ENCODE measurements at regions not wholly inside any gene's neighbourhood (a gene's known extent, or its start where the extent isn't known, plus 50 kb on each side); places are given as distances from the start of the nearest gene placed in this dataset.
"Not testable (repeated sequence)": the region's sequence is repeated elsewhere in the genome, so short reads cannot be mapped to it uniquely, and the experiment has no call there.

- H3K4me1 ChIP-seq (replicated peaks in 1 of 4; ENCODE audit: control insufficient read depth in 3 of 4, insufficient read depth in 4 of 4, low read length in 3 of 4); POLR2A ChIA-PET (ENCODE audit: partially characterized antibody); H3K79me1 ChIP-seq (ENCODE audit: low read depth, low read length); H3K4me2 ChIP-seq (ENCODE audit: insufficient read depth in 1 of 2, low read depth in 2 of 2, low read length in 2 of 2); H4K91ac ChIP-seq (replicated peaks; ENCODE audit: insufficient read length, low read length); H2BK5ac ChIP-seq (ENCODE audit: low read depth, low read length); H3K23me2 ChIP-seq (ENCODE audit: low read depth, low read length); H3K14ac ChIP-seq (ENCODE audit: insufficient read length); H3K9ac ChIP-seq (replicated peaks in 1 of 4; ENCODE audit: extremely low read depth in 1 of 4, low read depth in 3 of 4, low read length in 3 of 4); H4K8ac ChIP-seq (ENCODE audit: extremely low read depth, insufficient read depth, low read length); H3K56ac ChIP-seq (replicated peaks; ENCODE audit: insufficient read length, low read depth, low read length); FAIRE-seq; H3K23ac ChIP-seq (ENCODE audit: insufficient read length); H3K4me3 ChIP-seq (ENCODE audit: extremely low read depth in 1 of 4, insufficient read depth in 2 of 4, low read depth in 3 of 4, low read length in 4 of 4); H3K79me2 ChIP-seq (ENCODE audit: control insufficient read depth in 1 of 2, insufficient read depth in 2 of 2, low read length in 2 of 2); CTCF ChIA-PET (ENCODE audit: partially characterized antibody); H3K27ac ChIP-seq (ENCODE audit: low read depth, low read length); H3K4ac ChIP-seq (replicated peaks; ENCODE audit: insufficient read length, low read depth, low read length); H3K36me3 ChIP-seq (ENCODE audit: control insufficient read depth in 2 of 4, insufficient read depth in 4 of 4, low read length in 3 of 4); H3K9me3 ChIP-seq (ENCODE audit: insufficient read depth in 2 of 2, low read depth in 1 of 2, low read length in 1 of 2); DNase-seq (ENCODE audit: low read depth in 1 of 2, low spot score in 2 of 2); H3K18ac ChIP-seq (ENCODE audit: extremely low read depth, low read length); H2BK120ac ChIP-seq (replicated peaks; ENCODE audit: low read depth, low read length); H3K27me3 ChIP-seq (replicated peaks in 1 of 4; ENCODE audit: control insufficient read depth in 3 of 4, extremely low read depth in 1 of 4, insufficient read depth in 3 of 4, low read length in 3 of 4); H4K20me1 ChIP-seq (replicated peaks in 1 of 2; ENCODE audit: control insufficient read depth in 1 of 2, insufficient read depth in 2 of 2, low read length in 2 of 2); H2AK5ac ChIP-seq (ENCODE audit: low read depth, low read length); H2AFZ ChIP-seq (ENCODE audit: low read length); H4K5ac ChIP-seq (ENCODE audit: insufficient read length, low read depth, low read length); H2BK20ac ChIP-seq (ENCODE audit: low read length); H2BK12ac ChIP-seq (ENCODE audit: low read depth, low read length); H2BK15ac ChIP-seq (ENCODE audit: low read length): not testable (repeated sequence)
- 76% methylated on average over 1 of the region's 1 CpG; no CpG with 5 or more reads in 1 of the 2 experiments for WGBS, 2 experiments (ENCODE audit: extremely low coverage in 1 of 2, insufficient coverage in 1 of 2, insufficient read length in 1 of 2, insufficient replicate concordance in 2 of 2, low coverage in 1 of 2, low lambda C conversion rate in 2 of 2, missing lambda C conversion rate in 1 of 2)
Observed at GRCh38 chr4:118454857-118455256, 102.1 kb upstream of the PRSS12 start.

- H3K36me3 ChIP-seq (ENCODE audit: control insufficient read depth in 2 of 4, insufficient read depth in 4 of 4, low read length in 3 of 4); H2AFZ ChIP-seq (ENCODE audit: low read length); H3K27ac ChIP-seq (ENCODE audit: low read depth, low read length); H4K5ac ChIP-seq (ENCODE audit: insufficient read length, low read depth, low read length); H3K4me3 ChIP-seq (ENCODE audit: extremely low read depth in 1 of 4, insufficient read depth in 2 of 4, low read depth in 3 of 4, low read length in 4 of 4); H3K9ac ChIP-seq (replicated peaks in 1 of 4; ENCODE audit: extremely low read depth in 1 of 4, low read depth in 3 of 4, low read length in 3 of 4); H4K20me1 ChIP-seq (replicated peaks in 1 of 2; ENCODE audit: control insufficient read depth in 1 of 2, insufficient read depth in 2 of 2, low read length in 2 of 2); H3K4me2 ChIP-seq (ENCODE audit: insufficient read depth in 1 of 2, low read depth in 2 of 2, low read length in 2 of 2); POLR2A ChIA-PET (ENCODE audit: partially characterized antibody); H3K18ac ChIP-seq (ENCODE audit: extremely low read depth, low read length); H2BK120ac ChIP-seq (replicated peaks; ENCODE audit: low read depth, low read length); H2BK5ac ChIP-seq (ENCODE audit: low read depth, low read length); FAIRE-seq; H2AK5ac ChIP-seq (ENCODE audit: low read depth, low read length); H4K8ac ChIP-seq (ENCODE audit: extremely low read depth, insufficient read depth, low read length); H3K56ac ChIP-seq (replicated peaks; ENCODE audit: insufficient read length, low read depth, low read length); H2BK20ac ChIP-seq (ENCODE audit: low read length); H3K79me1 ChIP-seq (ENCODE audit: low read depth, low read length); H3K4ac ChIP-seq (replicated peaks; ENCODE audit: insufficient read length, low read depth, low read length); H3K23me2 ChIP-seq (ENCODE audit: low read depth, low read length); H3K27me3 ChIP-seq (replicated peaks in 1 of 4; ENCODE audit: control insufficient read depth in 3 of 4, extremely low read depth in 1 of 4, insufficient read depth in 3 of 4, low read length in 3 of 4); H2BK12ac ChIP-seq (ENCODE audit: low read depth, low read length); CTCF ChIA-PET (ENCODE audit: partially characterized antibody); H3K14ac ChIP-seq (ENCODE audit: insufficient read length); H3K79me2 ChIP-seq (ENCODE audit: control insufficient read depth in 1 of 2, insufficient read depth in 2 of 2, low read length in 2 of 2); H4K91ac ChIP-seq (replicated peaks; ENCODE audit: insufficient read length, low read length); H3K23ac ChIP-seq (ENCODE audit: insufficient read length); DNase-seq (ENCODE audit: low read depth in 1 of 2, low spot score in 2 of 2); H2BK15ac ChIP-seq (ENCODE audit: low read length); H3K9me3 ChIP-seq (ENCODE audit: insufficient read depth in 2 of 2, low read depth in 1 of 2, low read length in 1 of 2); H3K4me1 ChIP-seq (replicated peaks in 1 of 4; ENCODE audit: control insufficient read depth in 3 of 4, insufficient read depth in 4 of 4, low read length in 3 of 4): not testable (repeated sequence)
- 95% methylated on average over 5 of the region's 5 CpGs; no CpG with 5 or more reads in 1 of the 2 experiments for WGBS, 2 experiments (ENCODE audit: extremely low coverage in 1 of 2, insufficient coverage in 1 of 2, insufficient read length in 1 of 2, insufficient replicate concordance in 2 of 2, low coverage in 1 of 2, low lambda C conversion rate in 2 of 2, missing lambda C conversion rate in 1 of 2)
Observed at GRCh38 chr4:118461435-118461834, 108.6 kb upstream of the PRSS12 start.
